Activated T-helper 2 cell treated with anti-CD3 and anti-CD28 coated beads, Interferon-gamma antibody, Interleukin-2, Interleukin-4, amounts not matched to agents 10 μg/mL and 5 μg/mL and 100 μg/mL, durations not matched to agents 14 hours and 24 hours and 36 hours (primary cell): ENCODE measurements at regions not wholly inside any gene's neighbourhood (a gene's known extent, or its start where the extent isn't known, plus 50 kb on each side); places are given as distances from the start of the nearest gene placed in this dataset.

ENCODE experiments used
- DNase-seq: peaks from one replicate; pipeline ENCODE4 v3.0.0; 2021; ENCODE audit warnings: low spot score
- H3K27ac Mint-ChIP-seq: one replicate; pipeline ENCODE4 v1.8.0; 2021; ENCODE audit warnings: mixed read lengths
- H3K27me3 Mint-ChIP-seq: one replicate; pipeline ENCODE4 v1.8.0; 2021; ENCODE audit warnings: low read depth, mixed read lengths
- H3K36me3 Mint-ChIP-seq: one replicate; pipeline ENCODE4 v1.8.0; 2021; ENCODE audit warnings: low read depth, mixed read lengths
- H3K4me1 Mint-ChIP-seq: one replicate; pipeline ENCODE4 v1.8.0; 2021; ENCODE audit warnings: low read depth, mixed read lengths
- H3K4me3 Mint-ChIP-seq: one replicate; pipeline ENCODE4 v1.8.0; 2021; ENCODE audit warnings: low read depth, mild to moderate bottlenecking, moderate library complexity, mixed read lengths
- H3K9me3 Mint-ChIP-seq: one replicate; pipeline ENCODE4 v1.8.0; 2021; ENCODE audit warnings: mixed read lengths
- intact Hi-C: fragments of 100-400 bp; cut with micrococcal nuclease; formaldehyde crosslinking; loops from one replicate; pipeline ENCODE4 v1.15.1; 2023

DNA sequence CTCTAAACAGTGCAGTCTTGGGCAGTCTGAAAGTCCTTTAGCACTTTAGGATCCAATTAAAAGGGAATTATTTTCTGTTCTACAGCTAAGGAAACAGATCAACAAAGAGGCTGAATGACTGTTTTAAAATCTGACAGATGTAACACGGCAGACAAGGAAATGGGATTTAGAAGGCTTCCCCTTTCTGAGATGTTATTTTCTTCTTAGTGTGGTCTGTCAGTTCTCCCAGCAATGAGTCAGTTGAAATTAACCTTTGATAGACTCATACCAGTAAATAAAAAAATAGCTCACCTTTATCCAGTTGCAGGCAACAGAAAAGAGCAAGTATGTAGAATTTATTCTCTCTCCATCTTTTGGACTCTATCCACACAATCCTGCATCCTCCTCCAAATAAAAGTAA lies 98.1 kb downstream of the NEDD1 start:
- Mint-ChIP-seq H3K27me3 (peaks cover 7% of the 10 kb centered on the region), H3K4me3 (no peak overlapping the region), H3K36me3 (no peaks in the 10 kb centered on the region), H3K9me3 (no peaks in the 10 kb centered on the region), H3K4me1 (no peaks in the 10 kb centered on the region), H3K27ac (no peak overlapping the region)
- intact Hi-C loops = no loop called here
- no peak for DNase-seq

DNA sequence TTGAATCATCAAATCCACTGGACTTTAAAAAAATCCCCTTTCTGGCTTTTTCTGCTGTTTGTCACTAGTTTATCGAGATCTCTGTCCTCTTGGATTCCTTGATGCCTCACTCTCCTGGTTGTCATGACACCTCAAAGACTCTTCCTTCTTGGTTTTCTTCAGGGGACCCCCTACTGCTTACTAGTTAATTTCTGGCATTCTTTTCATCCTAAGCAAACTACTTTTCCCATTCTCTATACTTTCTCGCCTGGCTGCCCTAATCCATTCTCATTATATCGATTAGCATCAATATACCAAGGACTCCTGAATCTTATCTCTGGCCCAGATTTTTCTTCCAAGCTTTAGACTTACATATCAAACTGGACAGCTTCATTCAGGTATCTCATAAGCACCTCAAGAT lies 98.6 kb downstream of the NEDD1 start:
- H3K9me3 Mint-ChIP-seq = no peaks in the 10 kb centered on the region
- H3K4me3 Mint-ChIP-seq = no peak overlapping the region
- no peaks in the 10 kb centered on the region for H3K36me3 Mint-ChIP-seq
- H3K4me1 Mint-ChIP-seq = no peaks in the 10 kb centered on the region
- peaks cover 7% of the 10 kb centered on the region for H3K27me3 Mint-ChIP-seq
- no peak for DNase-seq
- intact Hi-C loops = no loop called here
- H3K27ac Mint-ChIP-seq = no peak overlapping the region

DNA sequence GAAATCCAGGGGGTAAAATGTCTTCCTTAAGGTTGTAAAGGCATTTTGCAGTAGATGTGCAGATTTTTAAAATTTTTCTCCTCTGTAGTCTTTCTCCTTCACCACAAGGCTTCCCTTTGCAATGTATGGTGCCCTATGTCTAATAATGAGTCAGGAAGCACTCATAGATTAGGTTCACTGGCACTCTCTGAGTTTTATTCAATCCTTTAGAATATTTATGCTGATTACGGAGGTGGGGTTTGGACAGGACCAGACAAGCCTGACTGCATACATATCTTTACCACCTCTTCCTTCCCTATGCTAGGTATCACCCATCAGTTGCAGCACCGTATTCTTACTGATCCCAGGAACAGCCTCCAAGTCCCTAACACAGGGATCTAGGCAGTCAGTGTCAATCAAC lies 99.5 kb downstream of the NEDD1 start:
- no peak overlapping the region for H3K27ac Mint-ChIP-seq
- H3K9me3 Mint-ChIP-seq = no peaks in the 10 kb centered on the region
- DNase-seq = no peak
- no peak overlapping the region for H3K4me3 Mint-ChIP-seq
- intact Hi-C loops = no loop called here
- no peaks in the 10 kb centered on the region for H3K4me1 Mint-ChIP-seq
- no peaks in the 10 kb centered on the region for H3K36me3 Mint-ChIP-seq
- peaks cover 7% of the 10 kb centered on the region for H3K27me3 Mint-ChIP-seq

DNA sequence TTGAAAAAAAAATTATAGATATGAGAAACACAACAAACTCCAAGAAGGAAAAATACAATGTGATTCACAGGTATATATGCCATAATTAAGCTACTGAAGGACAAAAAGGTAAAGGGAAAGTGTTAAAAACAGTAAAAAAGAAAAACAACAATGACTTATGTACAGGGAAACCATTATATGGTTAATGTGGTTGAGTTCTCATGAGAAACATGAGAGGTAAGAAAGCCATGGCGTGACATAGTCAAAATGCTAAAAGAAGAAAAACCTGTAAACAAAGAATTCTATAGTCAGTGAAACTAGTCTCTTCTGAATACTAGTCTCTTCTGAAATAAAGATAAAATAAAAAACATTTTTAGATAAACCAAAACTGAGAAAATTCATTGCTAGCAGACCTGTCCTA lies 109.1 kb downstream of the NEDD1 start:
- Mint-ChIP-seq H3K27me3 (peaks cover 2% of the 10 kb centered on the region), H3K36me3 (no peaks in the 10 kb centered on the region), H3K4me1 (no peaks in the 10 kb centered on the region), H3K4me3 (no peak overlapping the region), H3K9me3 (no peaks in the 10 kb centered on the region), H3K27ac (no peak overlapping the region)
- intact Hi-C loops = no loop called here
- DNase-seq = no peak

DNA sequence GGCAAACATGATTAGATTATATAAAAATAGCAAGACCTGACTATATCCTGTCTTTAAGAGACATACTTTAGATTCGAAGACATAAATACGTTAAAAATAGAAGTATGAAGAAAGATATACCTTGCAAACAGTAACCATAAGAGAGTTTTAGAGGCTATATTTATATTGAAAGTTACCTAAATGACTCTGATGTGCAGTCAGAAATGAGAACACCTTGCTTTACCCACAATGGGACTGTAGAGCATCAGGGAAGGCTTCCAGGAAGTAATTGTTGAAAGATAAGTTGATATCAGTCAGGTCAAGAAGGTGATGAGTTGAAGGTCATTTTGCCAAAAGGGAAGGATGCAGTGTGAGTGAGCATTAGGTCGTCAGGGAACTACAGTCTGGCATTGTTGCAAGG lies 110.2 kb downstream of the NEDD1 start:
- Mint-ChIP-seq H3K36me3 (no peaks in the 10 kb centered on the region), H3K9me3 (no peaks in the 10 kb centered on the region), H3K4me3 (no peak overlapping the region), H3K4me1 (no peaks in the 10 kb centered on the region), H3K27ac (no peak overlapping the region), H3K27me3 (peaks cover 2% of the 10 kb centered on the region)
- intact Hi-C loops = no loop called here
- no peak for DNase-seq

DNA sequence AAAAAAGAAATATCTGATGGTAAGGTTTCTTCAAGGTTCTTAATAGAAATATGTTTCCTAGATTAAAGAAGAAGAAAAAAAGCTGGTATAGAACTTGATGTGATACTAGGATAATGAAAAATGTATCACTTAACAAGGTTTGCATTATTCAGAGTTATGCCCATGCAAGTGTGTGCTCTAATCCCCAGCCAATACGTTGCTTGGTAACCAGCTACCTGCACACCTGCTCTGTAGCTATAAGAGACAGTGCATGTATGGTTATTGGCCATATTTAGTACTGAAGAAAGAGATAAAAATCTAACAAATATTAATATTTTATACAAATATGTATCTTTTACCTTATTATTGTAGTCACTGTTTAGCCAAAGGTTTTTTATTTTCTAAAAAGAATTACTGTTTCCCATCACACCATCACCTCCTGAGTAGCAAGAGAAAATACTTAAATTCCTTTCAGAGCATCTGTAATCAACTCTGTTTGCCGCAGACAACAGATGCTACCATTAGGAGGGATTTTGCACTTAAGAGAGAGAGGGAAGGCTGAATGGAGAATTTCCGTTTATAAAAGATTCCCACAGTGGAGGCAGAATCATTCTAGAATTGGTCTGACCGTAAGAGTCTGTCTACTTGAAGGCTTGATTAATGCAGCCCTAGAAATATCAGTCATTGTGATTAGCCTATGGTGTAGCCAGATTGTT lies 115.6 kb downstream of the NEDD1 start:
- no peaks in the 10 kb centered on the region for H3K4me1 Mint-ChIP-seq
- intact Hi-C loops = no loop called here
- no peak overlapping the region for H3K4me3 Mint-ChIP-seq
- no peak for DNase-seq
- no peak overlapping the region for H3K27ac Mint-ChIP-seq
- peaks cover 2% of the 10 kb centered on the region for H3K27me3 Mint-ChIP-seq
- H3K9me3 Mint-ChIP-seq = no peaks in the 10 kb centered on the region
- no peaks in the 10 kb centered on the region for H3K36me3 Mint-ChIP-seq

DNA sequence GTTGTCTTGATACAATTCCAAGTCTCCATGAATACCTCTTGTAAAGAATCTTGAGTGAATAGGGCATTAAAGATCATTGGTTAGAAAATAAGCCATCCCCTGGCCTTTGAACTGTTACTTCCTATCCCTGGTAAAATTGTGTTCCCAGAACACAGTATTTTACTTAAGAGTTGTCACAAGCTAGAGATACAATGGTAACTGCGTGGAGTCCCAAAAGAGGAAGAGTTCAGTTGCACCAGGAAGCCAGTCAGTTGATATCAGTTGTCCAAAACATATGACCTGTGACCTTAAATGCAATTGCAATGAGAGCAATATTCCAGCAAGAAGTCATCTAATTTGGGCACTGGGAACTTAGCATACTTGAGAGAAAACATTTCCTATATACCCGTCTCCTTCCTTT lies 117.3 kb downstream of the NEDD1 start:
- no peaks in the 10 kb centered on the region for H3K4me1 Mint-ChIP-seq
- no peak overlapping the region for H3K27ac Mint-ChIP-seq
- no peaks in the 10 kb centered on the region for H3K36me3 Mint-ChIP-seq
- no peak for DNase-seq
- no peak overlapping the region for H3K4me3 Mint-ChIP-seq
- H3K9me3 Mint-ChIP-seq = no peaks in the 10 kb centered on the region
- no peaks in the 10 kb centered on the region for H3K27me3 Mint-ChIP-seq
- intact Hi-C loops = no loop called here

DNA sequence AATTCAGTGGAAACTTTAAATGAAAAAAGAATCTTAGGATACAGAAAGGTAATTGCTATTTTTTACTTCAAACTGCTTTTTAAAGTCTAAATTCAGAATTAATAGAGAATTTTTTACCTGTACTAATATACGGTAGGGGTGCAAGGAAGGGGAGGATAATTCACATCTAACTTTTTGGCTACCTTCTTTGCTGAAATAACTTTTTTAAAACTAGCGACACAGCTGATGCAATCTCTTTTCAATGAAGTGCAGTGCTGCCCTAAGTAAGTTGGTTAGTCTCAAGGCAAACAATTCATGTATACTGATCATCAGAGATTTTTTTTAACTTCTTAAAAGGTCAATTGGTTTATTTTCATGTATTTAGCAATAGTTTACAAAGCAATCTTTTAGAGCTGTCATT lies 119.8 kb downstream of the NEDD1 start:
- intact Hi-C loops = no loop called here
- no peak for DNase-seq
- H3K36me3 Mint-ChIP-seq = no peaks in the 10 kb centered on the region
- H3K4me3 Mint-ChIP-seq = no peak overlapping the region
- H3K27ac Mint-ChIP-seq = no peak overlapping the region
- H3K4me1 Mint-ChIP-seq = no peaks in the 10 kb centered on the region
- no peaks in the 10 kb centered on the region for H3K9me3 Mint-ChIP-seq
- H3K27me3 Mint-ChIP-seq = no peaks in the 10 kb centered on the region

DNA sequence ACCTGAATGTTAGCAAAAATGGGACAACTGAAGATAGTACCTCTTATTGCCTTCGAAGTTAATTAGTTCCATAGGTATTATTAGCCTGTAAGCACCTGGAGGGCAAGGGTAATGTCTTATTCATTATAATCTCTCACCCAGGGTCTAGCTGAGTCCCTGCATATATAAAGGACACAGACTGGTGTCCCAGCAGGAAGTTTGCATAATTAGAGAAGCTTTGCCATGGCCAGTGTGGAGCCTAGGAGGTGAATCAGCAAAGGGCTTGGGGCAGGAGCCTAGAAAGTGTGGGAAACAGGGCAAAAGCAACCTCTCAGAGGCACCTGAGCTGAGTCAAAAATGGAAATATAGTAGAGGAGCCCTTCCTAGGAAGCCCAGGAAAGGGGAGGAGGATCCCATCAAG lies 120.4 kb downstream of the NEDD1 start:
- H3K9me3 Mint-ChIP-seq = no peaks in the 10 kb centered on the region
- no peak for DNase-seq
- no peaks in the 10 kb centered on the region for H3K27me3 Mint-ChIP-seq
- intact Hi-C loops = no loop called here
- H3K36me3 Mint-ChIP-seq = no peaks in the 10 kb centered on the region
- no peak overlapping the region for H3K27ac Mint-ChIP-seq
- no peaks in the 10 kb centered on the region for H3K4me1 Mint-ChIP-seq
- H3K4me3 Mint-ChIP-seq = no peak overlapping the region

DNA sequence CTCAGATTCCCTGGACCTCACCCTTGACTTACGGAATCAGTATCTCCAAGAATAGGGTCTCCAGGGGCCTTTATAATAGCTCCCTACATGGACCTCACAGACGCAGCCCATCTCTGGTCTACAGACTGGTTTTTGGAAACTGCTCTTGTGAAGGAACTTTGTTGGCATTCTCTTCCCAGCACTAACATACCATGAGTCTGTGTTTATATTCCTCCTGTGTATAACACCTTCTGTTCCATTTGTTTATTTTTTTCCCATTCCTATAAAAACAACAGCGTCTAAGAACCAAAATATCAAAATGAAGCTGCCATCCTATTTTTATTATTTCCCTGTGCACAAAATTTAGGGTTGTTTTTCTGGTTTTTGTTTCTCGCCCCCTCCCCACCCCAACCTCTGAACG lies 131.1 kb downstream of the NEDD1 start:
- no peak overlapping the region for H3K4me3 Mint-ChIP-seq
- intact Hi-C loops = no loop called here
- H3K27me3 Mint-ChIP-seq = no peaks in the 10 kb centered on the region

DNA sequence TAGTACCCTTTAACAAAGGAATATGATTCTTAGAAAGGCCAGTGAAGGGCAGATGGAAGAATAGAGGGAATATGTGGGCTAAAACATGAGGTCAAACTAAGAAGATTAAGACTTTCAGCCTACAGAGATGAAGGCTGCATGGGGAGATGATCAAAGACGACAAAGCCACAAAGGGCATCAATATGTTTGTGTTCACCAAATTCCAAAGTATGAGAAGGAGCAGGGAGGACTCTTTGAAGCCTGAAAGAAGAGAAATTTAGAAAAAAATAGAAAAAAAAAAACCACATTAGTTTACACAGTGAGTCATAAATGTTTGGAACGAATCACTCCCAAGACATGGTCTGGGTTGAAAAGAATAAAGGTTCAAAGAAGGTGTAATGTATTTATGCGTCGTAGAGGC lies 131.8 kb downstream of the NEDD1 start:
- H3K27ac Mint-ChIP-seq = no peak overlapping the region
- no peaks in the 10 kb centered on the region for H3K9me3 Mint-ChIP-seq
- intact Hi-C loops = no loop called here
- no peaks in the 10 kb centered on the region for H3K36me3 Mint-ChIP-seq
- no peak overlapping the region for H3K4me3 Mint-ChIP-seq
- no peaks in the 10 kb centered on the region for H3K27me3 Mint-ChIP-seq
- no peak for DNase-seq
- H3K4me1 Mint-ChIP-seq = peaks cover 1% of the 10 kb centered on the region

More for the DNA sequence above, 131.1 kb downstream of the NEDD1 start:
- H3K36me3 Mint-ChIP-seq = no peaks in the 10 kb centered on the region
- peaks cover 1% of the 10 kb centered on the region for H3K4me1 Mint-ChIP-seq
- no peaks in the 10 kb centered on the region for H3K9me3 Mint-ChIP-seq
- H3K27ac Mint-ChIP-seq = no peak overlapping the region
- no peak for DNase-seq

DNA sequence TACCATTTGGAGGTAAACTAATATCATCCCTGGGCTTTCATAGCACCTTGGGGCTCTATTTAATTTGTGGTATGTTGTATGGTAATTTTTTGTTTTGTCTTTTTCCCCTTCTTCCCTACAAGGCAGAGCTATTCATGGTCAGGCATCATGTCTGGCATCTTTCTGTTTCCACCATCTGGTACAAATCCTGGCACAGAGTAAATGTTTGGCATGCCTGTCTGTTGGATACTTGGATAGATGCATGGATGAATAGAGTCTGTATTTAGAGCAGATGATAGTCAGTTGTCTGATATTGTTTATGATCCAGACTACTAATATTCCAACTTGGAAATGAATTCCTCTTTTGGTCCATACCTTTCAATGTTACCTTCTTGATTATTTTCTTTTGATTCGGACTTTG lies 139.8 kb downstream of the NEDD1 start:
- no peak for DNase-seq
- Mint-ChIP-seq H3K36me3 (no peaks in the 10 kb centered on the region), H3K27me3 (no peaks in the 10 kb centered on the region), H3K4me3 (no peak overlapping the region), H3K9me3 (no peaks in the 10 kb centered on the region), H3K4me1 (no peaks in the 10 kb centered on the region), H3K27ac (no peak overlapping the region)
- intact Hi-C loops = no loop called here

DNA sequence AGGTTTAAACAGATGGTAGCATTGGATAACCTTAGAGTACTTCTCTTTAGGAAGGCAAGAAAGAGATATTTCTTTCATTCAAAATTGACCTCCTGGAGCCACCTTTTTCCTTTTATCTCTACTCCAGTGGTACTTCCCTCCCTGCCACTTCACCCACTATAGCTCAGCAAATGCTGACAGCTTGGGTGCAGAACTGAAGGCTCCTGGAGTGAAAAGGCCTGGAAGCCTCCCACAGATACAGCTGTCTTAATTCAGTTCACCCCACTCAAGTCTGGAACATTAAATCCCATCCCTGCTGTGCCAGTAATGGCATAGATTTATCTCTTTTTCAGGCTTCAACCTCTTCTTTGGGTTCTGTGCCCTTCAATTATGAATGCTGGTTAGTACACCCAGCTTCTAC lies 140.3 kb downstream of the NEDD1 start:
- no peaks in the 10 kb centered on the region for H3K27me3 Mint-ChIP-seq
- no peaks in the 10 kb centered on the region for H3K36me3 Mint-ChIP-seq
- H3K4me1 Mint-ChIP-seq = no peaks in the 10 kb centered on the region
- no peak overlapping the region for H3K27ac Mint-ChIP-seq
- H3K4me3 Mint-ChIP-seq = no peak overlapping the region
- intact Hi-C loops = no loop called here
- DNase-seq = no peak
- no peaks in the 10 kb centered on the region for H3K9me3 Mint-ChIP-seq

DNA sequence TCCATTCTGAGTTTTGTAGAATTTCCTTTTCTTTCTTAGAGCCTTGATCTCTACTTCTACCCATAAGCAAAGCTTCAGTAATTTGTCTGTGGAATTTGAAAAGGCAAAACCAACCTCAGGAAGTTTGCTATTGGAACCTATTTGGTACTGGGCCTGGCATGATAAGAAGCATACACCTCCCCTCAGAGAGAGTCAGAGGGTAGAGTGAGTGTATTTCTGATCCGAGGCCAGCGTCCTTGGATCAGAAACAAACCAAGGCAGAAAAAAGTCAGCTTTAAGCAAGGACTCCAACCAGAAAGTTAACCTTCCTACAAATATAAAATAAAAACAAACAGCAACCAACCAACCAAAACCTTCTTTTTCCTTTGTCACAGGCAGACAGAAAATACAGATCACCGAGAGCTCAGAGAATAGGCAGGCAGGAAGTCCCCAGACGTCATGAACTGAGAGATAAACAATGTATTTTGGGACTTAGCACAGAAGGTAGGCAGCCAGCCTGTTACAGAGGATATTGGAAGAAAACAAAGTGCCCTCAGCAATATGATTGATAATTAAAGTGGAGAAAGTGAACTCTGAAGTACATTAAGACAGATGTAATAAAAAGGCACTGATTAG lies 141.5 kb downstream of the NEDD1 start:
- no peaks in the 10 kb centered on the region for H3K9me3 Mint-ChIP-seq
- H3K4me1 Mint-ChIP-seq = no peaks in the 10 kb centered on the region
- no peaks in the 10 kb centered on the region for H3K36me3 Mint-ChIP-seq
- intact Hi-C loops = no loop called here
- no peaks in the 10 kb centered on the region for H3K27me3 Mint-ChIP-seq
- DNase-seq = no peak
- no peak overlapping the region for H3K4me3 Mint-ChIP-seq
- no peak overlapping the region for H3K27ac Mint-ChIP-seq
